PC-3 (cell line): ENCODE measurements at regions not wholly inside any gene's neighbourhood (a gene's known extent, or its start where the extent isn't known, plus 50 kb on each side); places are given as distances from the start of the nearest gene placed in this dataset.

Experiments used
- ATAC-seq: fragments of 200-7000 bp; cut with Tn5 transposase; 2 replicates; pipeline ENCODE4 v1.9.1; 2020; ENCODE audit warnings: mild to moderate bottlenecking, moderate library complexity
- BruUV-seq: library from RNA; stranded (reverse); fragments of 400-500 nt; replicated peaks from 2 replicates; lab custom pipeline; 2021; lab: Mats Ljungman, UMichigan
- CTCF ChIA-PET: fragments of 300-600 bp; sonication (Branson Sonifier 250); formaldehyde crosslinking; loops from one replicate; lab custom pipeline; 2022; ENCODE audit warnings: antibody characterized with exemption; lab: Charles Lee
- POLR2A ChIA-PET: fragments of 300-600 bp; sonication (Branson Sonifier 250); formaldehyde crosslinking; loops from one replicate; lab custom pipeline; 2022; ENCODE audit warnings: antibody characterized with exemption; ENCODE audit not compliant: unreplicated experiment; lab: Charles Lee
- DNase-seq: peaks from one replicate; pipeline ENCODE4 v3.0.0-alpha.2; 2015
- H2AFZ ChIP-seq: fragments of 300-600 bp; sonication (generic); 2 replicates; pipeline ENCODE4 v1.6.0; 2016; ENCODE audit warnings: antibody characterized with exemption, low read length
- H3F3A ChIP-seq: fragments of 300-600 bp; sonication (generic); one replicate; pipeline ENCODE4 v1.6.0; 2017; ENCODE audit warnings: antibody characterized with exemption, low read length, control low read depth, mild to moderate bottlenecking; ENCODE audit not compliant: unreplicated experiment
- H3K27ac ChIP-seq: fragments of 300-600 bp; sonication (generic); 2 replicates; pipeline ENCODE4 v1.5.1; 2016; ENCODE audit warnings: mild to moderate bottlenecking, low read length
- H3K27me3 ChIP-seq: fragments of 300-600 bp; sonication (generic); 2 replicates; pipeline ENCODE4 v1.6.1; 2016; ENCODE audit warnings: low read length, mixed read lengths
- H3K36me3 ChIP-seq: fragments of 300-600 bp; sonication (generic); 2 replicates; pipeline ENCODE4 v1.6.1; 2016; ENCODE audit warnings: low read depth, mixed run types, low read length, mixed read lengths
- H3K4me1 ChIP-seq: fragments of 300-600 bp; sonication (generic); 2 replicates; pipeline ENCODE4 v1.5.1; 2016; ENCODE audit warnings: low read length; ENCODE audit not compliant: insufficient read depth
- H3K4me2 ChIP-seq: fragments of 300-600 bp; sonication (generic); 2 replicates; pipeline ENCODE4 v1.6.0; 2016; ENCODE audit warnings: low read length
- H3K4me3 ChIP-seq: fragments of 300-600 bp; sonication (generic); 2 replicates; pipeline ENCODE4 v1.5.1; 2016; ENCODE audit warnings: mild to moderate bottlenecking, low read length, mixed read lengths
- H3K79me2 ChIP-seq: fragments of 300-600 bp; sonication (generic); 2 replicates; pipeline ENCODE4 v1.6.1; 2017; ENCODE audit warnings: low read length, mixed read lengths
- H3K9ac ChIP-seq: fragments of 300-600 bp; sonication (generic); 2 replicates; pipeline ENCODE4 v1.6.0; 2016; ENCODE audit warnings: mild to moderate bottlenecking, low read length
- H3K9me2 ChIP-seq: fragments of 300-600 bp; sonication (generic); replicated peaks from 2 replicates; pipeline ENCODE4 v1.6.1; 2016; ENCODE audit warnings: mixed run types, low read length, mixed read lengths
- H3K9me3 ChIP-seq: fragments of 300-600 bp; sonication (generic); 2 replicates; pipeline ENCODE4 v1.6.1; 2016; ENCODE audit warnings: low read length, mixed read lengths
- H4K20me1 ChIP-seq: fragments of 300-600 bp; sonication (generic); 2 replicates; pipeline ENCODE4 v1.6.1; 2016; ENCODE audit warnings: low read length, mixed read lengths
- EZH2 ChIP-seq: fragments of 300-600 bp; sonication (generic); IDR thresholded peaks from one replicate; pipeline ENCODE4 v1.6.1; 2017; ENCODE audit warnings: antibody characterized with exemption, mild to moderate bottlenecking, low read length; ENCODE audit not compliant: unreplicated experiment
- EZH2phosphoT487 ChIP-seq: fragments of 300-600 bp; sonication (generic); IDR thresholded peaks from 2 replicates; pipeline ENCODE4 v1.6.1; 2018; ENCODE audit warnings: mild to moderate bottlenecking, antibody characterized with exemption, low read length, borderline replicate concordance
- intact Hi-C: fragments of 100-400 bp; cut with micrococcal nuclease; formaldehyde crosslinking; loops from 2 replicates; pipeline ENCODE4 v1.9.0; 2023
- TF ChIP-seq, protein P1 (sequence below): fragments of 300-600 bp; sonication (generic); conservative IDR thresholded peaks from 2 replicates; pipeline ENCODE4 v1.5.1; 2017; ENCODE audit warnings: antibody characterized with exemption, low read depth, mild to moderate bottlenecking, low read length

DNA sequence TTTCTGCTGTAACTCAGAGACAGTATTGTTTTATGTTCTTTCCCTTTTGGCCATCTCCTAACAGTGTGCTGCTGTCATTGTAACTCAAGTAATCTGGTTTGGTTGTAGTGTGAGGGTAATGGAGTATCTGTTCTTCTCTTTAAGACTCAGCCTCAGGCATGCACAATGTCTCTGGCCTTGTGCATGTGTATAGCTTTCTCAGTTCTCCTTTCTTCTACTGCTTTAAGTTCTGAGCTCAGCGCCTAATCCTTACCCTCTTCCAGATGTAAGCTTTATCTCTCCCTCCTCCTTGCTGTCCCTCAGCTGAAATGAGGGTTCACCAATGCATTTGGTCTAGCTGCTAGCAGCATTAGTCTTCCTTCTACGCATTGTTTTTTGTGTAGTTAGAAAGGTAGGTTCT lies 1420.4 kb upstream of the PRMT6 start:
- ATAC-seq = no peak
- Histone ChIP-seq H3K9me2 (no peaks in the 10 kb centered on the region), H3F3A (no peaks in the 10 kb centered on the region), H3K9me3 (no peaks in the 10 kb centered on the region), H3K79me2 (no peaks in the 10 kb centered on the region), H4K20me1 (no peaks in the 10 kb centered on the region), H3K4me3 (no peak overlapping the region), H2AFZ (no peak overlapping the region), H3K27ac (no peak overlapping the region), H3K36me3 (no peaks in the 10 kb centered on the region), H3K4me2 (no peak overlapping the region), H3K4me1 (no peaks in the 10 kb centered on the region), H3K27me3 (no peaks in the 10 kb centered on the region), H3K9ac (no peak overlapping the region)
- ChIA-PET POLR2A (no interaction called here), CTCF (interaction anchor here (0.5 kb wide), 1 partner anchor 79 kb away, joined by 3 read pairs; no protein-coding TSS in a partner anchor)
- DNase-seq = no peak
- intact Hi-C loops = no loop called here
- BruUV-seq = no TSS peak
- TF ChIP-seq EZH2 (no peak), EZH2phosphoT487 (no peak)
- TF ChIP-seq, protein P1, sequence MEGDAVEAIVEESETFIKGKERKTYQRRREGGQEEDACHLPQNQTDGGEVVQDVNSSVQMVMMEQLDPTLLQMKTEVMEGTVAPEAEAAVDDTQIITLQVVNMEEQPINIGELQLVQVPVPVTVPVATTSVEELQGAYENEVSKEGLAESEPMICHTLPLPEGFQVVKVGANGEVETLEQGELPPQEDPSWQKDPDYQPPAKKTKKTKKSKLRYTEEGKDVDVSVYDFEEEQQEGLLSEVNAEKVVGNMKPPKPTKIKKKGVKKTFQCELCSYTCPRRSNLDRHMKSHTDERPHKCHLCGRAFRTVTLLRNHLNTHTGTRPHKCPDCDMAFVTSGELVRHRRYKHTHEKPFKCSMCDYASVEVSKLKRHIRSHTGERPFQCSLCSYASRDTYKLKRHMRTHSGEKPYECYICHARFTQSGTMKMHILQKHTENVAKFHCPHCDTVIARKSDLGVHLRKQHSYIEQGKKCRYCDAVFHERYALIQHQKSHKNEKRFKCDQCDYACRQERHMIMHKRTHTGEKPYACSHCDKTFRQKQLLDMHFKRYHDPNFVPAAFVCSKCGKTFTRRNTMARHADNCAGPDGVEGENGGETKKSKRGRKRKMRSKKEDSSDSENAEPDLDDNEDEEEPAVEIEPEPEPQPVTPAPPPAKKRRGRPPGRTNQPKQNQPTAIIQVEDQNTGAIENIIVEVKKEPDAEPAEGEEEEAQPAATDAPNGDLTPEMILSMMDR = no peak

DNA sequence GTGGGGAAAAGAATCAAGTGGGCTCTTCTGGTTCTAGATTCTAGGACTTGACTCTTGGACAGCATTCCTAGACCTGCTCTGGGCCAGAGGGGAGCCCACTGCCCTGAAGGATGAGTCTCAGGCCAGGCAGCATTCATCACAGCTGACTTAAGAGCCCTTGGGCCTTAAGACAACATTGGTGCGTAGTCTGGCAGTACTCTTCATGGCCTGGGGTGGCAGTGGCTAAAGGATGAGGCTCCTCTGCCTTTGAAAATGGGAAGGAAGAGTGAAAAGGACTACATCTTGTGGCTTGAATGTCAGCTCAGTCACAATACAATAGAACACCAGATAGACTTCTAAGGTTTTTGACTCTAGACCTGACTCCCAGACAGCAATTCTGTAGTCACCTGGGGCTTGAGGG lies 1415.1 kb upstream of the PRMT6 start:
- Histone ChIP-seq H3K9ac (no peak overlapping the region), H3K27me3 (no peaks in the 10 kb centered on the region), H3K27ac (no peak overlapping the region), H3F3A (no peaks in the 10 kb centered on the region), H4K20me1 (no peaks in the 10 kb centered on the region), H3K9me3 (no peaks in the 10 kb centered on the region), H2AFZ (no peak overlapping the region), H3K4me3 (no peak overlapping the region), H3K4me2 (no peak overlapping the region), H3K4me1 (no peaks in the 10 kb centered on the region), H3K9me2 (no peaks in the 10 kb centered on the region), H3K36me3 (no peaks in the 10 kb centered on the region), H3K79me2 (no peaks in the 10 kb centered on the region)
- TF ChIP-seq, protein P1 = 0 out of 2 replicates have a peak, but pooled peaks have one; percentile 12
- TF ChIP-seq EZH2 (no peak), EZH2phosphoT487 (no peak)
- POLR2A ChIA-PET = no interaction called here
- intact Hi-C loops = no loop called here
- peak; percentile 18 for DNase-seq
- CTCF ChIA-PET = no interaction called here
- ATAC-seq = no peak; the same call in 1 of the 2 replicates
- no TSS peak for BruUV-seq

DNA sequence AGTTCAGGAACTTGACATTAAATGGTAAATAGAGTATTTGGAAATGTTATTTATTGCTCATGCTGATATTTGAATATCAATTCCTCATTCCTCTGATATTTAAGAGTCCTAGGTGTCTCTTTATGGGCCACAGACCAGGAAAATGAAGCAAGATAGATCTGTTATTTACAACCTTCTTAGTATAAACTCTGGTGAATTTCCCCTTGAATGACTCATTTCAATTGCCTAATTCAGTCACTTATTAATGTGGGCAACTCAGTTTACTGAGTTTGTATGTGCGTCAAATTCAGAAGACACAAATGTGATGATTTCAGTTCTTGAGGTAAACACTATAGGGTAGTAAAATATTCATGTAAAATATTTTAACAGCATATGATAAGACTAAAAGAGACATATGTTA lies 1404.4 kb upstream of the PRMT6 start:
- H3F3A ChIP-seq = no peaks in the 10 kb centered on the region
- TF ChIP-seq, protein P1 = no peak
- TF ChIP-seq EZH2 (no peak), EZH2phosphoT487 (no peak)
- H3K4me3 ChIP-seq = no peak overlapping the region
- DNase-seq (peak; percentile 13), ATAC-seq (no peak)
- no peak overlapping the region for H3K4me2 ChIP-seq
- no peak overlapping the region for H2AFZ ChIP-seq
- intact Hi-C loops = no loop called here
- no peak overlapping the region for H3K27ac ChIP-seq
- no peaks in the 10 kb centered on the region for H3K9me2 ChIP-seq
- H3K9ac ChIP-seq = no peak overlapping the region
- H3K4me1 ChIP-seq = no peaks in the 10 kb centered on the region
- H3K27me3 ChIP-seq = no peaks in the 10 kb centered on the region
- H3K9me3 ChIP-seq = no peaks in the 10 kb centered on the region
- BruUV-seq = no TSS peak
- no peaks in the 10 kb centered on the region for H3K79me2 ChIP-seq
- CTCF ChIA-PET = no interaction called here
- no peaks in the 10 kb centered on the region for H3K36me3 ChIP-seq
- no peaks in the 10 kb centered on the region for H4K20me1 ChIP-seq
- POLR2A ChIA-PET = no interaction called here
